ENCODE measurements at regions not wholly inside any gene's neighbourhood (a gene's known extent, or its start where the extent isn't known, plus 50 kb on each side); places are given as distances from the start of the nearest gene placed in this dataset.
"Not testable (repeated sequence)": the region's sequence is repeated elsewhere in the genome, so short reads cannot be mapped to it uniquely, and the experiment has no call there.

DNA sequence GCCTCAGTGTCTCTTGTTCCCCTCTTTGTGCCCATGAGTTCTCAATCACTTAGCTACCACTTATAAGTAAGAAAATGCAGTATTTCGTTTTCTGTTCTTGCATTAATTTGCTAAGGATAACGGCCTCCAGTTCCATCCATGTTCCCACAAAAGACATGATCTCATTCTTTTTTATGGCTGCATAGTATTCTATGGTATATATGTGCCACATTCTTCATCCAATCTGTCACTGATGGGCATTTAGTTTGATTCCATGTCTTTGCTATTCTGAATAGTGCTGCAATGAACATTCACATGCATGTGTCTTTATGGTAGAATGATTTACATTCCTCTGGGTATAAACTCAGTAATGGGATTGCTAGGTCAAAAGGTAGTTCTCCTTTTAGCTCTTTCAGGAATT is 283.2 kb upstream of the HNRNPA3 start:
- TF ChIP-seq SP1 (IDR thresholded peaks at IDR 0.05); ELF4 (IDR thresholded peaks at IDR 0.05); FOXA1 (IDR thresholded peaks at IDR 0.05); SUZ12 (IDR thresholded peaks at IDR 0.05); ARNT (IDR thresholded peaks at IDR 0.05); HDGF (IDR thresholded peaks at IDR 0.05; ENCODE audit: borderline replicate concordance); BHLHE40 (IDR thresholded peaks at IDR 0.05; ENCODE audit: borderline replicate concordance): not testable (repeated sequence)
- TF ChIP-seq, protein P1, sequence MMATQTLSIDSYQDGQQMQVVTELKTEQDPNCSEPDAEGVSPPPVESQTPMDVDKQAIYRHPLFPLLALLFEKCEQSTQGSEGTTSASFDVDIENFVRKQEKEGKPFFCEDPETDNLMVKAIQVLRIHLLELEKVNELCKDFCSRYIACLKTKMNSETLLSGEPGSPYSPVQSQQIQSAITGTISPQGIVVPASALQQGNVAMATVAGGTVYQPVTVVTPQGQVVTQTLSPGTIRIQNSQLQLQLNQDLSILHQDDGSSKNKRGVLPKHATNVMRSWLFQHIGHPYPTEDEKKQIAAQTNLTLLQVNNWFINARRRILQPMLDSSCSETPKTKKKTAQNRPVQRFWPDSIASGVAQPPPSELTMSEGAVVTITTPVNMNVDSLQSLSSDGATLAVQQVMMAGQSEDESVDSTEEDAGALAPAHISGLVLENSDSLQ (IDR thresholded peaks at IDR 0.05): not testable (repeated sequence)

Measured in HEK293T (cell line).